K562 (cell line): ENCODE measurements at regions not wholly inside any gene's neighbourhood (a gene's known extent, or its start where the extent isn't known, plus 50 kb on each side); places are given as distances from the start of the nearest gene placed in this dataset. TPM values are rescaled to one million over a fixed set of nuclear protein-coding genes. Genes with fewer than 3 reads are reported as not detected.

Experiments used
- small RNA-seq: library from RNA; depleted of rRNA; stranded (forward); fragments of <200 nt; gene quantifications from one replicate; pipeline ENCODE3, GENCODE V24; 2014
- TF ChIP-seq, protein P1 (sequence below): sonication (generic); formaldehyde crosslinking; IDR thresholded peaks from 2 replicates; pipeline ENCODE4 v1.8.0; 2023; ENCODE audit warnings: mild to moderate bottlenecking, missing genetic modification reagents
- TF ChIP-seq, protein P2 (sequence below): sonication (generic); formaldehyde crosslinking; IDR thresholded peaks from 2 replicates; pipeline ENCODE4 v1.8.1; 2022; ENCODE audit warnings: missing genetic modification reagents

DNA sequence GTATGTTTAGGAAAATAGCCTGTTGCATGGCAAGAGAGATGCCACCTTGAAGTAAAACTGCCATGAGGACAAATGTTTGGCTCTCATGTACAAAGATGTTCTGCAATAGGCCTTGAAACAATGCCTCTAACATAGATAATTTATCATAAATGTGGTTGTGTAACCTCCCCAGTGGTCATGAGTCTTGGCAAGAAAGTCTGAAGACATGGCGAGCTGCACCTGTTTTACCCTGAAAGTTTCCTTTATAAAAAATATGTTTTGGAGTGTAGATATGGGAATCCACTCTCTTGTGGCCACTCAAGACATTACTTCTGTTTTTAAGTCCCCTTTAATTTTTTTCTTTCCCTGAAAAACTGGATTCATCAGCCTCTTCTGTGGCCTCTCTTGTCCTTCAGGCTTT lies 2217.1 kb downstream of the NCAM2 start (continued):
- TF ChIP-seq, protein P1, sequence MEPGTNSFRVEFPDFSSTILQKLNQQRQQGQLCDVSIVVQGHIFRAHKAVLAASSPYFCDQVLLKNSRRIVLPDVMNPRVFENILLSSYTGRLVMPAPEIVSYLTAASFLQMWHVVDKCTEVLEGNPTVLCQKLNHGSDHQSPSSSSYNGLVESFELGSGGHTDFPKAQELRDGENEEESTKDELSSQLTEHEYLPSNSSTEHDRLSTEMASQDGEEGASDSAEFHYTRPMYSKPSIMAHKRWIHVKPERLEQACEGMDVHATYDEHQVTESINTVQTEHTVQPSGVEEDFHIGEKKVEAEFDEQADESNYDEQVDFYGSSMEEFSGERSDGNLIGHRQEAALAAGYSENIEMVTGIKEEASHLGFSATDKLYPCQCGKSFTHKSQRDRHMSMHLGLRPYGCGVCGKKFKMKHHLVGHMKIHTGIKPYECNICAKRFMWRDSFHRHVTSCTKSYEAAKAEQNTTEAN (CRISPR knock-in tag) = no peak
- TF ChIP-seq, protein P2, sequence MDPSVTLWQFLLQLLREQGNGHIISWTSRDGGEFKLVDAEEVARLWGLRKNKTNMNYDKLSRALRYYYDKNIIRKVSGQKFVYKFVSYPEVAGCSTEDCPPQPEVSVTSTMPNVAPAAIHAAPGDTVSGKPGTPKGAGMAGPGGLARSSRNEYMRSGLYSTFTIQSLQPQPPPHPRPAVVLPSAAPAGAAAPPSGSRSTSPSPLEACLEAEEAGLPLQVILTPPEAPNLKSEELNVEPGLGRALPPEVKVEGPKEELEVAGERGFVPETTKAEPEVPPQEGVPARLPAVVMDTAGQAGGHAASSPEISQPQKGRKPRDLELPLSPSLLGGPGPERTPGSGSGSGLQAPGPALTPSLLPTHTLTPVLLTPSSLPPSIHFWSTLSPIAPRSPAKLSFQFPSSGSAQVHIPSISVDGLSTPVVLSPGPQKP (CRISPR knock-in tag) = no peak

Small RNA genes in the stretch of these regions (small RNA-seq; reads per million reads assigned to genes)
- gene AP001340.1 (not detected), gene RF00019 (not detected), gene RN7SKP236 (not detected), gene RNA5SP489 (not detected), gene RNU2-55P (0.15 reads per million)
